ENCODE measurements at regions not wholly inside any gene's neighbourhood (a gene's known extent, or its start where the extent isn't known, plus 50 kb on each side); places are given as distances from the start of the nearest gene placed in this dataset.

DNA sequence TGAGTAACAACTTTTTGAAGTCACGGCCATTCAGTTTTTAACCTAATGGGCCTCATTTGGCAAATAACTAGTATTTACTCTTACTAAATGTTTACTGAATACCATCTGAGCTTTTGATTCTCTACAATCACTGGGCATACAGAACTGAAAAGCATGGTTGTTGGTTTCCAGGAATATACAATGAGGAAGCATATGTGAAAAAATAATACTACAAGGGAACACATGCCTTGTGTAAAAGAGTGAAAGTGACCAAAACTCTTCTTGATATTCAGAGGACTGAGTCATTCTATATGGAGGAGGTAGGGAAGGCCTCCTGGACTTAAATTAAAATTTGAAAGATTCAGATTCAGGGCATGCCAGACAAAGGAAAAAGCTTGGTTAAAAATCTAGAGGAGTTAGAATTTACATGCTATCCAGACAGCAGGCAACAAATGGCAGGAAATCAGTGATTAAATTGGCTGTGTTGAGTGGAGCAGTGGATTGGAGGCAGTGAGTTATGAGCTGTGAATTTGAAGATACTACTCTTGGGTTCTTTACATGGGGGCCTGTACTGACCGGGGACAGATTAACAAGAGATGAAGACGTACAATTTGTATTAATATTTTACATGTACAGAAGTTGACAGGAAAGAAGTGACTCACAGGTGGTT lies 53.6 kb upstream of the NRXN1 start:
- Histone ChIP-seq H3K9me3 (ENCODE audit: control insufficient read depth, low read length) (no peaks in the 10 kb centered on the region), H3K4me3 (ENCODE audit: low read length) (no peak overlapping the region), H3K4me1 (ENCODE audit: control insufficient read depth, insufficient read depth, low read length) (no peaks in the 10 kb centered on the region), H3K27ac (ENCODE audit: low read length) (no peak overlapping the region), H3K27me3 (ENCODE audit: control insufficient read depth, insufficient read depth) (no peaks in the 10 kb centered on the region)
- DNase-seq = no peak
- 72% methylated on average over 3 of the region's 3 CpGs for WGBS
- intact Hi-C loops (cut with DNase I) = no loop called here
- ATAC-seq = no peak

- Histone ChIP-seq H3K27ac (ENCODE audit: low read length) (no peak overlapping the region), H3K9me3 (ENCODE audit: control insufficient read depth, low read length) (no peaks in the 10 kb centered on the region), H3K4me1 (ENCODE audit: control insufficient read depth, insufficient read depth, low read length) (no peaks in the 10 kb centered on the region), H3K27me3 (ENCODE audit: control insufficient read depth, insufficient read depth) (no peaks in the 10 kb centered on the region), H3K4me3 (ENCODE audit: low read length) (no peak overlapping the region)
- ATAC-seq (no peak), DNase-seq (no peak)
- intact Hi-C loops (cut with DNase I) = no loop called here
- 91% methylated on average over 2 of the region's 2 CpGs for WGBS
Observed at GRCh38 chr2:51084750-51085149, 52.8 kb upstream of the NRXN1 start.

Small RNAs in the stretch of these regions (microRNA-seq; reads per million reads assigned to microRNA genes)
- gene MIR4431 = 0 reads per million in 2 donors
